Right cardiac atrium (tissue), 5 donors: ENCODE measurements at regions not wholly inside any gene's neighbourhood (a gene's known extent, or its start where the extent isn't known, plus 50 kb on each side); places are given as distances from the start of the nearest gene placed in this dataset.

Source experiments
- ATAC-seq, 2 donors: fragments of 200-7000 bp; cut with Tn5 transposase; one replicate each; pipeline versions ENCODE4 v1.8.0 to v1.9.1; 2020; ENCODE audit warnings: moderate library complexity in 2 of 2, mild to moderate bottlenecking in 1 of 2
- DNase-seq, 3 donors: peaks; one replicate each; pipeline ENCODE4 v3.0.0-alpha.2; 2020
- H3K27ac ChIP-seq: one replicate; pipeline ENCODE4 v1.5.1; 2013; ENCODE audit warnings: mild to moderate bottlenecking, low read length, control low read depth, moderate library complexity
- H3K27me3 ChIP-seq: one replicate; pipeline ENCODE4 v1.6.1; 2013; ENCODE audit not compliant: control insufficient read depth, insufficient read depth
- H3K4me1 ChIP-seq: one replicate; pipeline ENCODE4 v1.6.1; 2013; ENCODE audit warnings: low read length; ENCODE audit not compliant: control insufficient read depth, insufficient read depth
- H3K4me3 ChIP-seq: one replicate; pipeline ENCODE4 v1.5.1; 2013; ENCODE audit warnings: low read length, control low read depth
- H3K9me3 ChIP-seq: one replicate; pipeline ENCODE4 v1.6.1; 2013; ENCODE audit warnings: low read length; ENCODE audit not compliant: control insufficient read depth
- WGBS: extraction: QIAGEN DNeasy Blood & Tissue Kit; methylation state at CpG from one replicate; pipeline ENCODE4 v1.1.7; 2013; 5-methylcytosine and 5-hydroxymethylcytosine counted together
- intact Hi-C, 4 donors: fragments of 100-400 bp; cut with DNase I; formaldehyde crosslinking; loops; one replicate each; pipeline versions ENCODE4 v1.11.0 to v1.14.0; 2022 to 2023
- donor health status: healthy with polysubstance abuse.
- donor health status: DM: no; HTN: yes; CAD: no.
- donor health status: DM: no; HTN: no; CAD: no.
- donor health status: DM: no; HTN: yes; CAD: no; lungs with severe emphysema.
- donor health status: DM: yes; HTN: yes; CAD: no.

- H3K27ac ChIP-seq = no peak overlapping the region
- H3K27me3 ChIP-seq = no peaks in the 10 kb centered on the region
- 89% methylated on average over 4 of the region's 4 CpGs for WGBS
- DNase-seq = no peak
- no peak for ATAC-seq
- no peak overlapping the region for H3K4me3 ChIP-seq
- no peaks in the 10 kb centered on the region for H3K4me1 ChIP-seq
- H3K9me3 ChIP-seq = no peaks in the 10 kb centered on the region
- intact Hi-C loops = no loop called here
Measured at GRCh38 chr4:120525106-120525505, 397.4 kb downstream of the PRDM5 start.

GRCh38 chr4:120524237-120524636 lies 398.3 kb downstream of the PRDM5 start:
- Histone ChIP-seq H3K4me1 (no peaks in the 10 kb centered on the region), H3K9me3 (no peaks in the 10 kb centered on the region), H3K27ac (no peak overlapping the region), H3K4me3 (no peak overlapping the region), H3K27me3 (no peaks in the 10 kb centered on the region)
- ATAC-seq (no peak), DNase-seq (no peak)
- intact Hi-C loops = no loop called here
- 68% methylated on average over 2 of the region's 2 CpGs for WGBS

DNA sequence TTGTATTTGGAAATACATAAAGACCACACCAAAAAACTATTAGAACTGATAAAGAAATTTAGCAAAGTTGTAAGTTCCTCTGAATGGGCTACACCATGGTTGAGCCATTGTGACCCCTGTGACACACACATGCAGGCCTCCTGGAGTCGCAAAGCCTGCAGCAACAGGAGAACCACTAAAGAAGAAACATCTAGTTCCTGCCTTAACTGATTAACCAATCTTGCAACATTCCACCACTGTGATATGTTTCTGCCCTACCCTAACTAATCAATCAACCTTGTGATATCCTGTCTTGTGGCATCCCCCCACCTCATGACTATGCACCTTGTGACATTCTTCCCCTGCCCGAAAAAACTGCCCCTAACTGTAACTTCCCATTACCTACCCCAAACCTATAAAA lies 401.8 kb downstream of the PRDM5 start:
- DNase-seq (no peak), ATAC-seq (no peak)
- intact Hi-C loops = no loop called here
- Histone ChIP-seq H3K4me1 (no peaks in the 10 kb centered on the region), H3K27ac (no peak overlapping the region), H3K27me3 (no peaks in the 10 kb centered on the region), H3K4me3 (no peak overlapping the region), H3K9me3 (no peaks in the 10 kb centered on the region)
- WGBS = 81% methylated on average over 2 of the region's 2 CpGs

DNA sequence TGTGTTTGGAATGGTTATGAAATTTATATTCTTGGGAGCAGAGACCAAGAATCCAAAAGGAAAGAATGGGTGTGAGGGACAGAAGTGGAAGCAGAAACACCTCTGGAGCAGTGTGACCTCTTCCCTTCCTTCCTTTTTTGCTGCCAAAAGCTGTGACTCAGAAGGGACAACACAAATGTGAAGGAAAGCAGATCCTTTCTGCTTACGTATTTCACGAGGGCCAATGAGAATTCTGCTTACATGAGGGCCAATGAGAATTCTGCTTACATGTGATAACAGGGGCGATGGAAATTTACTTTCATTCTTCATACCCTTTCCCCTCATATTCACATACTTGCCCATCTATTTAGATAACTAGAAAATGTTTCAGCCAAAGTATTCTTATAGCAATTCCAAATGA lies 404.6 kb downstream of the PRDM5 start:
- H3K27ac ChIP-seq = no peak overlapping the region
- H3K9me3 ChIP-seq = no peaks in the 10 kb centered on the region
- intact Hi-C loops = no loop called here
- 56% methylated on average over 3 of the region's 3 CpGs for WGBS
- H3K27me3 ChIP-seq = no peaks in the 10 kb centered on the region
- ATAC-seq (peak; percentile 91 to 99), DNase-seq (no peak)
- H3K4me1 ChIP-seq = no peaks in the 10 kb centered on the region
- H3K4me3 ChIP-seq = no peak overlapping the region

DNA sequence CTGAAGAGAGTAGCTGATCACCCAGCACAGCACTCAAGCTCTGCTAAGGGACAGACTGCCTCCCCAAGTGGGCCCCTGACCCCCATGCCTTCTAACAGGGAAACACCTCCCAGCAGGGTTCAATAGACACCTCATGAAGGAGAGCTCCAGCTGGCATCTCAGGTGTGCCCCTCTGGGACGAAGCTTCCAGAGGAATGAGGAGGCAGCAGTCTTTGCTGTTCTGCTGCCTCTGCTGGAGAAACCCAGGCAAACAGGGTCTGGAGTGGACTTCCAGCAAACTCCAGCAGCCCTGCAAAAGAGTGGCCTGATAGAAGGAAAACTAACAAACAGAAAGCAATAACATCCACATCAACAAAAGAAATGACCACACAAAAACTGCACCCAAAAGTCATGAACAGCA lies 412.8 kb downstream of the PRDM5 start:
- Histone ChIP-seq H3K9me3 (no peaks in the 10 kb centered on the region), H3K27ac (no peak overlapping the region), H3K4me1 (no peaks in the 10 kb centered on the region), H3K4me3 (no peak overlapping the region), H3K27me3 (no peaks in the 10 kb centered on the region)
- DNase-seq = peak in 1 of 3 donors; percentile 11
- no peak for ATAC-seq
- 64% methylated on average over 1 of the region's 1 CpG for WGBS
- intact Hi-C loops = no loop called here

- intact Hi-C loops = no loop called here
- Histone ChIP-seq H3K4me1 (no peaks in the 10 kb centered on the region), H3K27me3 (no peaks in the 10 kb centered on the region), H3K9me3 (no peaks in the 10 kb centered on the region), H3K27ac (no peak overlapping the region), H3K4me3 (no peak overlapping the region)
- DNase-seq (peak in 1 of 3 donors; percentile 0), ATAC-seq (no peak)
- WGBS = 51% methylated on average over 4 of the region's 4 CpGs
Measured at GRCh38 chr4:120509222-120509621, 413.3 kb downstream of the PRDM5 start.

GRCh38 chr4:120508036-120508435 lies 414.5 kb downstream of the PRDM5 start:
- Histone ChIP-seq H3K9me3 (no peaks in the 10 kb centered on the region), H3K4me1 (no peaks in the 10 kb centered on the region), H3K4me3 (no peak overlapping the region), H3K27me3 (no peaks in the 10 kb centered on the region), H3K27ac (no peak overlapping the region)
- ATAC-seq = no peak
- intact Hi-C loops = no loop called here
- WGBS = 93% methylated on average over 1 of the region's 1 CpG
- no peak for DNase-seq

DNA sequence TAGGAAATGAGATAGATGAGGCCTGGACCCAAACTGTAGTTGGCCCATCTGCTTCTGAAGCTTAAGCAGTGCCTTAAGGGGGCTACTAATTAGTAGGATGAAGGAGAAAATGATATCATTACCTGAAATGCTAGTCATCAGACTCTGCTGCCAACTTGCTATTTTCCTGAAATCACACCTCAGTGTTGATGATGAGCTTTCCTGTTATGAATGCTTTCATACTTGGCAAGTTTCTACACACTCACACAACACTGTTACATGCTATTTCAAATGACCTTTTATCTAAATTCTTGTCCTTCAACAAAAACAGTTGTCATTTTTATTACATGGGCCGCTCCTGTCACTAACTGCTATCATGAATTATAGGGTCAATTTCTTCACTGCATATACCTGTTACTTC lies 416.0 kb downstream of the PRDM5 start:
- Histone ChIP-seq H3K27me3 (no peaks in the 10 kb centered on the region), H3K9me3 (no peaks in the 10 kb centered on the region), H3K4me3 (no peak overlapping the region), H3K4me1 (no peaks in the 10 kb centered on the region), H3K27ac (no peak overlapping the region)
- WGBS = 70% methylated on average over 1 of the region's 1 CpG
- ATAC-seq = no peak
- DNase-seq = no peak
- intact Hi-C loops = no loop called here

GRCh38 chr4:120498678-120499077 lies 423.8 kb downstream of the PRDM5 start:
- no peaks in the 10 kb centered on the region for H3K9me3 ChIP-seq

GRCh38 chr4:120491481-120491880 lies 424.8 kb upstream of the MAD2L1 start:
- ATAC-seq = no peak

More at GRCh38 chr4:120498678-120499077, 423.8 kb downstream of the PRDM5 start:
- no peak for ATAC-seq
- H3K4me3 ChIP-seq = no peak overlapping the region
- no peaks in the 10 kb centered on the region for H3K27me3 ChIP-seq
- intact Hi-C loops = no loop called here
- H3K4me1 ChIP-seq = no peaks in the 10 kb centered on the region
- 81% methylated on average over 1 of the region's 1 CpG for WGBS
- DNase-seq = no peak
- no peak overlapping the region for H3K27ac ChIP-seq

GRCh38 chr4:120481756-120482155 lies 415.1 kb upstream of the MAD2L1 start:
- WGBS = 69% methylated on average over 3 of the region's 3 CpGs
- Histone ChIP-seq H3K27me3 (no peaks in the 10 kb centered on the region), H3K4me3 (no peak overlapping the region), H3K4me1 (no peaks in the 10 kb centered on the region), H3K9me3 (no peaks in the 10 kb centered on the region), H3K27ac (no peak overlapping the region)
- intact Hi-C loops = no loop called here
- DNase-seq (no peak), ATAC-seq (no peak)

More at GRCh38 chr4:120491481-120491880, 424.8 kb upstream of the MAD2L1 start:
- Histone ChIP-seq H3K9me3 (no peaks in the 10 kb centered on the region), H3K4me1 (no peaks in the 10 kb centered on the region), H3K4me3 (no peak overlapping the region), H3K27ac (no peak overlapping the region), H3K27me3 (no peaks in the 10 kb centered on the region)
- WGBS = 80% methylated on average over 3 of the region's 3 CpGs
- no peak for DNase-seq
- intact Hi-C loops = no loop called here

DNA sequence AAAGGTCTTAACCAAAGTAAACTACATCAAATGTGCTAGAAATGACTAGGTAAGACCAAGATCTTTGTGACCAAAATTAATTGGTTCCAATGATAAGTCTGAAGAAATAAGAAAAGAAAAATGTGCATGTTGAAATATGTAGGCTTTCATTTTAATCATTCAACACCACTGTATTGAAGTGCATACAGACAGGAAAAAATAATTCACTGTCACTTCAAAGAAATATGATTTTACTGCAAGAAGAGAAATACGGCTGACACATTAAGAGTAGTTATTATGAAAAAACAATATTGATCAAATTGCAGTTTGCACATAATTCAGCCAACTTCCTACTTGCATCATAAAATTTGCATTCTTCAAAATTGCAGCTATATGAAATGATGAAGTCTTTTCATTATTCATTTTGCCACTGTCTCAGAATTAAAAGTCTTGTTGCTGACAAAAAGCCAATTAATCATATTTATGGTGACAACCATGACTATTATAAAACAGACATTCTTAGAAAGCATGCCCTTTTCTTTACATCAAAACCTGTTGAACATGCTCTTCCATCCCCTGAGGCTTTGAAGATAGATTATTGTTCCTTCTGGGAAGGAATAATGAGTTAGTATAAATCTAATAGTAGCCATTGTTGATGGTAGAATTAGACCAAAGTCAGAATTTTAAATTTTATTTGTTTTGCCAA lies 405.9 kb upstream of the MAD2L1 start:
- Histone ChIP-seq H3K4me1 (no peaks in the 10 kb centered on the region), H3K4me3 (no peak overlapping the region), H3K27me3 (no peaks in the 10 kb centered on the region), H3K9me3 (no peaks in the 10 kb centered on the region), H3K27ac (no peak overlapping the region)
- no peak for DNase-seq
- intact Hi-C loops = no loop called here
- no peak for ATAC-seq
- WGBS = 84% methylated on average over 1 of the region's 1 CpG
